Epithelial cell of esophagus (primary cell): ENCODE measurements at regions not wholly inside any gene's neighbourhood (a gene's known extent, or its start where the extent isn't known, plus 50 kb on each side); places are given as distances from the start of the nearest gene placed in this dataset.

Experiments used
- DNase-seq: peaks from one replicate; pipeline ENCODE4 v3.0.0; 2010; ENCODE audit warnings: low read depth
- H3K4me3 ChIP-seq: 2 replicates; pipeline ENCODE4 v1.5.1; 2011; ENCODE audit warnings: mild to moderate bottlenecking, low read length, control low read depth
- TF ChIP-seq, protein P1 (sequence below): IDR thresholded peaks from 2 replicates; pipeline ENCODE4 v1.5.1; 2011; ENCODE audit warnings: low read depth, mild to moderate bottlenecking, low read length, control low read depth, inconsistent platforms; ENCODE audit not compliant: insufficient read depth; ENCODE audit errors: missing control alignments

DNA sequence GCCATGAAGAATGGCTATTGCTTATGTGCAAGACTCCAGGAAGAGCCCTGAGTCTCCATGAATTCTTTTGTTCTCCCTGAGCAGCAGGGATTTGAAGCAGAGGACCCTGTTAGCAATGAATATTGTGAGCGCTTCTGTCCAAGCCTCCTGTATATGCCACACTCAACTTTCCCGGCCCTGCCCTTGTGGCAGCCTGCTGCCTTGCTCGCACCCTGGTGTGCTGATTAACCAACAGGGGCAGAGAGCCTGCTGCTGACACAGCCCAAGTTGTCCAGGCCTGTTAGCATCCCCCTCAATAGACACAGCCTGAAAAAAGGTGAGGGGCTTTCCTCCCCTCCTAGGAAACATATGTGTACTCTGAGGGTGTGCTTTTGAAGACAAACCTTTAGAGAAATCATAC, 131.4 kb downstream of the BMP2 start:
- TF ChIP-seq, protein P1, sequence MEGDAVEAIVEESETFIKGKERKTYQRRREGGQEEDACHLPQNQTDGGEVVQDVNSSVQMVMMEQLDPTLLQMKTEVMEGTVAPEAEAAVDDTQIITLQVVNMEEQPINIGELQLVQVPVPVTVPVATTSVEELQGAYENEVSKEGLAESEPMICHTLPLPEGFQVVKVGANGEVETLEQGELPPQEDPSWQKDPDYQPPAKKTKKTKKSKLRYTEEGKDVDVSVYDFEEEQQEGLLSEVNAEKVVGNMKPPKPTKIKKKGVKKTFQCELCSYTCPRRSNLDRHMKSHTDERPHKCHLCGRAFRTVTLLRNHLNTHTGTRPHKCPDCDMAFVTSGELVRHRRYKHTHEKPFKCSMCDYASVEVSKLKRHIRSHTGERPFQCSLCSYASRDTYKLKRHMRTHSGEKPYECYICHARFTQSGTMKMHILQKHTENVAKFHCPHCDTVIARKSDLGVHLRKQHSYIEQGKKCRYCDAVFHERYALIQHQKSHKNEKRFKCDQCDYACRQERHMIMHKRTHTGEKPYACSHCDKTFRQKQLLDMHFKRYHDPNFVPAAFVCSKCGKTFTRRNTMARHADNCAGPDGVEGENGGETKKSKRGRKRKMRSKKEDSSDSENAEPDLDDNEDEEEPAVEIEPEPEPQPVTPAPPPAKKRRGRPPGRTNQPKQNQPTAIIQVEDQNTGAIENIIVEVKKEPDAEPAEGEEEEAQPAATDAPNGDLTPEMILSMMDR, result no peak
- DNase-seq, result no peak
- no peak overlapping the region for H3K4me3 ChIP-seq

- no peak for DNase-seq
- TF ChIP-seq, protein P1, result no peak
- H3K4me3 ChIP-seq, result no peak overlapping the region
Measured at GRCh38 chr20:6906871-6907270, 139.4 kb downstream of the BMP2 start.

- H3K4me3 ChIP-seq, result no peak overlapping the region
- TF ChIP-seq, protein P1, result no peak
- peak; percentile 29 for DNase-seq
Measured at GRCh38 chr20:6908673-6909072, 141.2 kb downstream of the BMP2 start.

DNA sequence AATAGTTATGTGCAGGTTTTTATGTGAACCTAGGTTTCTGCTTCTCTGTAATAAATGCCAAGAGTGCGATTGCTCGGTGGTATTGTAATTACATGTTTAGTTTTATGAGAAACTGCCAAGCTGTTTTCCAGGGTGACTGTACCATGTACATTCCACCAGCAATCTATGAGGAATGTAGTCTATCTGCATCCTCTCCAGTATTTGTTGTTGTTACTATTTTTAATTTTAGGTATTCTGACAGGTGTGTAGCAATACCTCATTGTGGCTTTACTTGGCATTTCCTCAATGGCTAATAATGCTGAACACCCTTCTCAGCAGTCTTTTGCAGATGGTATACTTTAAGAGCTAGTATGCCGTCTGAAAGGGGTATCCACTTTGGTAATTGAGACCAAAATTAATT, 142.1 kb downstream of the BMP2 start:
- DNase-seq, result peak; percentile 89
- H3K4me3 ChIP-seq, result no peak overlapping the region
- TF ChIP-seq, protein P1, result no peak

- DNase-seq, result peak; percentile 4
- TF ChIP-seq, protein P1, result no peak
- no peak overlapping the region for H3K4me3 ChIP-seq
Measured at GRCh38 chr20:6914986-6915385, 147.5 kb downstream of the BMP2 start.

DNA sequence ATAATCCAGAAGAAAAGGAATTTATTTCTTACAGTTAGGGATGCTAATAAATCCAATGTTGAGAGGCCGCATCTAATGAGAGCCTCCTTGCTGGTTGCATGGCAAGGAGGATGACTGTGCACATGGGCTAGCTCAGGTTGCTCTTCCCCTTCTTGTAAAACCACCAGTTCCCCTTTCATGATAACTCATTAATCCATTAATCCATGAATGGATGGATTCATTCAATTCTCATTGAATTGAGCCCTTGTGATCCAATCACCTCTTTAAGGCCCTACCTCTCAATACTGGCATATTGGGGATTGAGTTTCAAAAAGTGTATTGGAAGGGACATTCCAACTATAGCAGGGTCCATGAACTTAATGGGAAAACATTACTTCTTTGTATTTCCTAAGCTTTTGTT, 149.5 kb downstream of the BMP2 start:
- no peak overlapping the region for H3K4me3 ChIP-seq
- no peak for DNase-seq
- TF ChIP-seq, protein P1, result no peak

- TF ChIP-seq, protein P1, result no peak
- no peak overlapping the region for H3K4me3 ChIP-seq
- DNase-seq, result no peak
Measured at GRCh38 chr20:6919792-6920468, 152.4 kb downstream of the BMP2 start.
